HepG2 (cell line): ENCODE measurements at regions not wholly inside any gene's neighbourhood (a gene's known extent, or its start where the extent isn't known, plus 50 kb on each side); places are given as distances from the start of the nearest gene placed in this dataset.

Experiments
- ATAC-seq: fragments of 200-7000 bp; cut with Tn5 transposase; 3 replicates; pipeline ENCODE4 v1.9.1; 2020; ENCODE audit warnings: mild to moderate bottlenecking, moderate library complexity
- BruUV-seq: library from RNA; stranded (reverse); fragments of 400-500 nt; replicated peaks from 2 replicates; lab custom pipeline; 2021; lab: Mats Ljungman, UMichigan
- CTCF ChIA-PET: fragments of 300-600 bp; formaldehyde crosslinking; extraction: SDS; loops from one replicate; lab custom pipeline; 2021; ENCODE audit warnings: low total read pairs, inconsistent platforms, low intra/inter-chr PET ratio; lab: Yijun Ruan, JAX
- POLR2A ChIA-PET: fragments of 350-600 bp; sonication (Branson Sonifier 250); formaldehyde crosslinking; loops from one replicate; lab custom pipeline; 2020; ENCODE audit warnings: antibody characterized with exemption, inconsistent platforms; lab: Yijun Ruan, JAX
- DNase-seq: peaks from one replicate; pipeline ENCODE4 v3.0.0-alpha.2; 2015; ENCODE audit warnings: low spot score
- FAIRE-seq: peaks from 3 replicates; lab custom pipeline; 2011; peaks lifted over from hg19 to GRCh38; lab: Jason Lieb, UNC
- H2AFZ ChIP-seq: one replicate; pipeline ENCODE4 v1.6.1; 2011; ENCODE audit warnings: low read length, inconsistent platforms
- H3K27ac ChIP-seq: fragments of 300-600 bp; 3 replicates; pipeline ENCODE4 v1.8.0; 2011; ENCODE audit warnings: mixed run types, mild to moderate bottlenecking, mixed read lengths, low read length, inconsistent platforms; ENCODE audit not compliant: insufficient read depth; ENCODE audit errors: extremely low read length
- H3K27me3 ChIP-seq, 2 experiments: fragments of 200-600 bp in 1 of 2; 2 replicates in 1 of 2; 3 replicates in 1 of 2; pipeline versions ENCODE4 v1.6.0 to v1.8.0; 2011; ENCODE audit warnings: low read length in 2 of 2, mild to moderate bottlenecking in 2 of 2, moderate library complexity in 2 of 2, inconsistent platforms in 1 of 2; ENCODE audit not compliant: insufficient read depth in 2 of 2, control insufficient read depth in 1 of 2
- H3K36me3 ChIP-seq, 2 experiments: fragments of 200-600 bp in 1 of 2; replicated peaks in 1 of 2; 2 replicates in 1 of 2; 3 replicates in 1 of 2; pipeline versions ENCODE4 v1.5.1 to v1.8.0; 2011; ENCODE audit warnings: low read length in 2 of 2, inconsistent platforms in 1 of 2; ENCODE audit not compliant: insufficient read depth in 2 of 2, control insufficient read depth in 1 of 2
- H3K4me1 ChIP-seq: 2 replicates; pipeline ENCODE4 v1.5.1; 2012; ENCODE audit warnings: low read length, inconsistent platforms; ENCODE audit not compliant: insufficient read depth
- H3K4me2 ChIP-seq: 2 replicates; pipeline ENCODE4 v1.6.0; 2011; ENCODE audit warnings: low read depth, low read length, inconsistent platforms
- H3K4me3 ChIP-seq, 3 experiments: fragments of 200-600 bp in 1 of 3; sonication (generic), shearing (Covaris generic) in 1 of 3; replicated peaks in 1 of 3; 2 replicates each; pipeline ENCODE4 v1.5.1; 2011 to 2016; ENCODE audit warnings: low read length in 3 of 3, inconsistent platforms in 2 of 3, low read depth in 2 of 3, mild to moderate bottlenecking in 2 of 3, control low read depth in 1 of 3, mixed read lengths in 1 of 3; ENCODE audit not compliant: insufficient read depth in 1 of 3
- H3K79me2 ChIP-seq: one replicate; pipeline ENCODE4 v1.6.1; 2011; ENCODE audit warnings: low read length, inconsistent platforms; ENCODE audit not compliant: insufficient read depth
- H3K9ac ChIP-seq: 2 replicates; pipeline ENCODE4 v1.6.0; 2011; ENCODE audit warnings: mild to moderate bottlenecking, low read depth, low read length, inconsistent platforms; ENCODE audit not compliant: insufficient read depth
- H3K9me3 ChIP-seq: 2 replicates; pipeline ENCODE4 v1.5.1; 2012; ENCODE audit warnings: mild to moderate bottlenecking, low read length
- H4K20me1 ChIP-seq: 2 replicates; pipeline ENCODE4 v1.6.0; 2011; ENCODE audit warnings: inconsistent platforms, mild to moderate bottlenecking, low read length, moderate library complexity; ENCODE audit not compliant: insufficient read depth
- CBX5 ChIP-seq: sonication (generic); formaldehyde crosslinking; IDR thresholded peaks from 2 replicates; pipeline ENCODE4 v1.4.0; 2020; ENCODE audit warnings: missing genetic modification reagents, borderline replicate concordance
- DRAP1 ChIP-seq: IDR thresholded peaks from 2 replicates; pipeline ENCODE4 v1.6.1; 2016; ENCODE audit warnings: missing genetic modification reagents, missing compliant biosample characterization
- GATAD2A ChIP-seq: IDR thresholded peaks from 2 replicates; pipeline ENCODE4 v1.6.1; 2016
- KAT8 ChIP-seq: IDR thresholded peaks from 2 replicates; pipeline ENCODE4 v1.6.1; 2016; ENCODE audit warnings: missing genetic modification reagents, missing compliant biosample characterization
- KDM2A ChIP-seq: sonication (generic); formaldehyde crosslinking; IDR thresholded peaks from 2 replicates; pipeline ENCODE4 v1.4.0; 2020; ENCODE audit warnings: low read depth, missing genetic modification reagents, borderline replicate concordance
- MED1 ChIP-seq: sonication (generic); formaldehyde crosslinking; IDR thresholded peaks from 2 replicates; pipeline ENCODE4 v1.4.0; 2020; ENCODE audit warnings: missing genetic modification reagents
- MXD4 ChIP-seq: IDR thresholded peaks from 2 replicates; pipeline ENCODE4 v1.6.1; 2016; ENCODE audit warnings: mild to moderate bottlenecking, missing biosample characterization, missing genetic modification reagents
- NCOA2 ChIP-seq: sonication (generic); formaldehyde crosslinking; IDR thresholded peaks from 2 replicates; pipeline ENCODE4 v1.8.0; 2022; ENCODE audit warnings: inconsistent platforms
- RCOR2 ChIP-seq: IDR thresholded peaks from 2 replicates; pipeline ENCODE4 v1.6.1; 2016; ENCODE audit warnings: missing biosample characterization, missing genetic modification reagents
- SP140L ChIP-seq: sonication (generic); formaldehyde crosslinking; IDR thresholded peaks from 2 replicates; pipeline ENCODE4 v1.4.0; 2020; ENCODE audit warnings: missing genetic modification reagents, borderline replicate concordance
- SRF ChIP-seq: IDR thresholded peaks from 2 replicates; pipeline ENCODE4 v1.6.1; 2011; ENCODE audit warnings: mild to moderate bottlenecking, low read depth, low read length, moderate library complexity
- TEAD3 ChIP-seq: optimal IDR thresholded peaks from 2 replicates; pipeline ENCODE3; 2016; ENCODE audit warnings: borderline replicate concordance
- THAP11 ChIP-seq: IDR thresholded peaks from 2 replicates; pipeline ENCODE4 v1.6.1; 2016; ENCODE audit warnings: missing biosample characterization, missing genetic modification reagents
- TOE1 ChIP-seq: sonication (generic); formaldehyde crosslinking; IDR thresholded peaks from 2 replicates; pipeline ENCODE4 v1.4.0; 2020; ENCODE audit warnings: mild to moderate bottlenecking, missing genetic modification reagents
- TSC22D2 ChIP-seq: sonication (generic); formaldehyde crosslinking; IDR thresholded peaks from 2 replicates; pipeline ENCODE4 v1.5.1; 2020; ENCODE audit warnings: missing genetic modification reagents, mild to moderate bottlenecking, borderline replicate concordance
- ZNF276 ChIP-seq: sonication (generic); formaldehyde crosslinking; IDR thresholded peaks from 2 replicates; pipeline ENCODE4 v1.4.0; 2020; ENCODE audit warnings: mild to moderate bottlenecking, low read depth, missing genetic modification reagents
- ZNF530 ChIP-seq: sonication (generic); formaldehyde crosslinking; IDR thresholded peaks from 2 replicates; pipeline ENCODE4 v1.5.0; 2020; ENCODE audit warnings: low read depth, mild to moderate bottlenecking, missing genetic modification reagents
- ZNF547 ChIP-seq: sonication (generic); formaldehyde crosslinking; IDR thresholded peaks from 2 replicates; pipeline ENCODE4 v1.5.1; 2020; ENCODE audit warnings: mild to moderate bottlenecking, missing genetic modification reagents
- ZNF614 ChIP-seq: IDR thresholded peaks from 2 replicates; pipeline ENCODE4 v1.6.1; 2018; ENCODE audit warnings: missing biosample characterization, missing genetic modification reagents, inconsistent platforms, borderline replicate concordance
- ZNF644 ChIP-seq: IDR thresholded peaks from 2 replicates; pipeline ENCODE4 v1.6.1; 2016; ENCODE audit warnings: low read depth
- WGBS: methylation state at CpG from one replicate; pipeline ENCODE4 v1.1.6; 2017; ENCODE audit warnings: low lambda C conversion rate; 5-methylcytosine and 5-hydroxymethylcytosine counted together
- in situ Hi-C: cut with HindIII; loops from 2 replicates; pipeline ENCODE4 v1.10.0; 2017; ENCODE audit warnings: low pct_unique_long_range_greater_than_20kb; ENCODE audit not compliant: extremely low pct_ligation_motif_present
- intact Hi-C: fragments of 100-400 bp; cut with micrococcal nuclease; formaldehyde crosslinking; loops from one replicate; pipeline ENCODE4 v1.10.0; 2022; ENCODE audit not compliant: unreplicated experiment
- TF ChIP-seq, protein P1 (sequence below): sonication (generic); formaldehyde crosslinking; IDR thresholded peaks from 2 replicates; pipeline ENCODE4 v1.5.0; 2020; ENCODE audit warnings: mild to moderate bottlenecking, missing genetic modification reagents, moderate library complexity
- TF ChIP-seq, protein P2 (sequence below): sonication (generic); formaldehyde crosslinking; IDR thresholded peaks from 2 replicates; pipeline ENCODE4 v1.4.0; 2020; ENCODE audit warnings: missing genetic modification reagents

DNA sequence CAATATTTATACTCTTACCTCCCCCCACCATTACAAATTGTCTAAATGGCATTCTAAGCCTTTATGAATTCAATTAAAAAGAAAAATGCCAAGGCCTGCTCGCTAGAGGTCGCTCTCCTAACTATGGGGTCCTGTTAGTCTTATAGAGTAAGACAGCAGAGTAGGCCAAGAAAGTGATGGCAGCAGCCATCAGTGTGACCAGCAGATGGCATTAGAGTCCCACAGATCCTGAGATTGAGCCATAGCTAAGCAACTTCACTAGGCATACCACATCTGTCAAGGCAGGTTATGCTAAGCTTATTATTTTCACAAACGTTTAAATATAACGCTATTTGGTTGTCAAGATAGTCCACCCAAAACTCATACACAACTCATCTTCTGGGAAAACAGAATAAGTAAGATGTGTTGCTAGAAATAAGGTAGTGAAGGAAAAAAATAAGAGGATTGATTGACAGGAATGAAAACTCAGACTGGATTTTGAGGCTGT, 57.6 kb upstream of the SCAF8 start:
- Histone ChIP-seq H2AFZ (no peak overlapping the region), H3K27me3 (no peaks in the 10 kb centered on the region), H3K36me3 (no peaks in the 10 kb centered on the region), H3K79me2 (no peaks in the 10 kb centered on the region), H3K4me1 (peaks cover 5% of the 10 kb centered on the region; the same call in 1 of the 2 replicates), H4K20me1 (no peaks in the 10 kb centered on the region), H3K4me2 (no peak overlapping the region), H3K9me3 (no peaks in the 10 kb centered on the region), H3K27ac (no peak overlapping the region), H3K9ac (no peak overlapping the region), H3K4me3 (no peak overlapping the region)
- ChIA-PET CTCF (interaction anchor here (0.7 to 2.8 kb wide), 11 partner anchors 58 to 521 kb away, joined by 3 to 63 read pairs (median 7); partner anchors contain the start of gene SCAF8), POLR2A (no interaction called here)
- peak; percentile 95 for DNase-seq
- WGBS = 2% methylated on average over 4 of the region's 4 CpGs
- BruUV-seq = no TSS peak
- in situ Hi-C loops = loop anchor here (5.0 to 10.0 kb wide), 2 partner anchors 132 to 499 kb away; no protein-coding TSS in a partner anchor
- FAIRE-seq = peak; percentile 98
- ATAC-seq = peak; percentile 99
- intact Hi-C loops = loop anchor here (1.0 to 5.0 kb wide), 9 partner anchors 58 to 572 kb away; partner anchors contain the start of gene SCAF8
- TF ChIP-seq SRF (peak; percentile 89), RCOR2 (CRISPR knock-in tag) (peak; percentile 72; the same call in 1 of the 2 replicates), TEAD3 (CRISPR knock-in tag) (peak; percentile 93), ZNF644 (peak; percentile 63; the same call in 1 of the 2 replicates), GATAD2A (CRISPR knock-in tag) (peak; percentile 89), ZNF614 (CRISPR knock-in tag) (peak; percentile 95), KDM2A (CRISPR knock-in tag) (peak; percentile 66; the same call in 1 of the 2 replicates), SP140L (CRISPR knock-in tag) (0 out of 2 replicates have a peak, but pooled peaks have one; percentile 62), DRAP1 (CRISPR knock-in tag) (peak; percentile 70), CBX5 (CRISPR knock-in tag) (peak; percentile 91), ZNF276 (CRISPR knock-in tag) (no peak), TSC22D2 (0 out of 2 replicates have a peak, but pooled peaks have one; percentile 68), NCOA2 (CRISPR knock-in tag) (peak; percentile 23; the same call in 1 of the 2 replicates), MXD4 (CRISPR knock-in tag) (0 out of 2 replicates have a peak, but pooled peaks have one; percentile 52), ZNF530 (CRISPR knock-in tag) (no peak), THAP11 (CRISPR knock-in tag) (peak; percentile 71), KAT8 (peak; percentile 84), TOE1 (CRISPR knock-in tag) (peak; percentile 93; the same call in 1 of the 2 replicates), MED1 (CRISPR knock-in tag) (peak; percentile 64; the same call in 1 of the 2 replicates), ZNF547 (0 out of 2 replicates have a peak, but pooled peaks have one; percentile 31)
- TF ChIP-seq, protein P1, sequence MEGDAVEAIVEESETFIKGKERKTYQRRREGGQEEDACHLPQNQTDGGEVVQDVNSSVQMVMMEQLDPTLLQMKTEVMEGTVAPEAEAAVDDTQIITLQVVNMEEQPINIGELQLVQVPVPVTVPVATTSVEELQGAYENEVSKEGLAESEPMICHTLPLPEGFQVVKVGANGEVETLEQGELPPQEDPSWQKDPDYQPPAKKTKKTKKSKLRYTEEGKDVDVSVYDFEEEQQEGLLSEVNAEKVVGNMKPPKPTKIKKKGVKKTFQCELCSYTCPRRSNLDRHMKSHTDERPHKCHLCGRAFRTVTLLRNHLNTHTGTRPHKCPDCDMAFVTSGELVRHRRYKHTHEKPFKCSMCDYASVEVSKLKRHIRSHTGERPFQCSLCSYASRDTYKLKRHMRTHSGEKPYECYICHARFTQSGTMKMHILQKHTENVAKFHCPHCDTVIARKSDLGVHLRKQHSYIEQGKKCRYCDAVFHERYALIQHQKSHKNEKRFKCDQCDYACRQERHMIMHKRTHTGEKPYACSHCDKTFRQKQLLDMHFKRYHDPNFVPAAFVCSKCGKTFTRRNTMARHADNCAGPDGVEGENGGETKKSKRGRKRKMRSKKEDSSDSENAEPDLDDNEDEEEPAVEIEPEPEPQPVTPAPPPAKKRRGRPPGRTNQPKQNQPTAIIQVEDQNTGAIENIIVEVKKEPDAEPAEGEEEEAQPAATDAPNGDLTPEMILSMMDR = peak; percentile 98
- TF ChIP-seq, protein P2, sequence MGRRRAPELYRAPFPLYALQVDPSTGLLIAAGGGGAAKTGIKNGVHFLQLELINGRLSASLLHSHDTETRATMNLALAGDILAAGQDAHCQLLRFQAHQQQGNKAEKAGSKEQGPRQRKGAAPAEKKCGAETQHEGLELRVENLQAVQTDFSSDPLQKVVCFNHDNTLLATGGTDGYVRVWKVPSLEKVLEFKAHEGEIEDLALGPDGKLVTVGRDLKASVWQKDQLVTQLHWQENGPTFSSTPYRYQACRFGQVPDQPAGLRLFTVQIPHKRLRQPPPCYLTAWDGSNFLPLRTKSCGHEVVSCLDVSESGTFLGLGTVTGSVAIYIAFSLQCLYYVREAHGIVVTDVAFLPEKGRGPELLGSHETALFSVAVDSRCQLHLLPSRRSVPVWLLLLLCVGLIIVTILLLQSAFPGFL (CRISPR knock-in tag) = no peak
